Daoy (cell line): ENCODE measurements at regions not wholly inside any gene's neighbourhood (a gene's known extent, or its start where the extent isn't known, plus 50 kb on each side); places are given as distances from the start of the nearest gene placed in this dataset.
"Not testable (repeated sequence)": the region's sequence is repeated elsewhere in the genome, so short reads cannot be mapped to it uniquely, and the experiment has no call there.

Source experiments
- DNase-seq: peaks from one replicate; pipeline ENCODE4 v3.0.0-alpha.2; 2015; ENCODE audit warnings: low read depth

DNA sequence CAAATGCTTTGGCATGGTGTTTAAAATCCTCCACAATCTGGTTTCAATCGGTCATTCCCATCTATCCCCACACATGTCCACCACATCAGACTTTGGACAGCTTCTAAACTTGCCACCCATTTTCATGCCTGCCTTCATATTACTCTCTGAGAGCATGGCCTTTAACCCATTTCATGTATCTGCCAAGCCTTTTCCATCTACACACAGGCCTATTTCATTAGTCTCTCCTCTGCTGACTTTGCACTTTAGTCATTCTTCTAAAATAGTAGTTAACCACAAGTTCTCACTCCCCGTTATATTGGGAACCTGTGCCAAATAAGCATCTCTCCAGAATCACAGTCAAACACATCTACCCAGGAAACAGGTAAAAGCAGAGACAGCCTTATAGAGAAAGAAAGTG, 142.2 kb downstream of the MZT1 start:
- DNase-seq = no peak

- no peak for DNase-seq
Measured at GRCh38 chr13:72571191-72571590, 156.2 kb downstream of the MZT1 start.

DNA sequence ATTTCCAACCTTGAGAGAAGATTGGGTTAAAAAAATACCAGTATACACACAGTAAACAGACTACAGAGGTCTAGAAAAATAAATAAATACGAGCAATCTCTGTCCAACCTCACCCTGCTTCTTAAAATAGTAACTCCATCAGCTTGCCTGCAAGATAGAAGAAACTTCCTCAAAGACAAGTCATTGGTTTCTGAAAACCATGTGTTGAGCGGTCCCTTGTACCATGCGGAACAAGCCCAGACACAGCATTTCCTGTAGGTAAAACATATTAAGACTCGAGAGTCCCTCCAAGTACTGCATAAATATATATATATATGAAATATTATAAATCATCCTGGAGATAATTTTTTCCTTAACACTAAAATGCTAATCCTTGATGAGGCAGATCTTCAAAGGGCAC, 157.4 kb downstream of the MZT1 start:
- DNase-seq = no peak

- DNase-seq = no peak
Measured at GRCh38 chr13:72567566-72567965, 159.9 kb downstream of the MZT1 start.

DNA sequence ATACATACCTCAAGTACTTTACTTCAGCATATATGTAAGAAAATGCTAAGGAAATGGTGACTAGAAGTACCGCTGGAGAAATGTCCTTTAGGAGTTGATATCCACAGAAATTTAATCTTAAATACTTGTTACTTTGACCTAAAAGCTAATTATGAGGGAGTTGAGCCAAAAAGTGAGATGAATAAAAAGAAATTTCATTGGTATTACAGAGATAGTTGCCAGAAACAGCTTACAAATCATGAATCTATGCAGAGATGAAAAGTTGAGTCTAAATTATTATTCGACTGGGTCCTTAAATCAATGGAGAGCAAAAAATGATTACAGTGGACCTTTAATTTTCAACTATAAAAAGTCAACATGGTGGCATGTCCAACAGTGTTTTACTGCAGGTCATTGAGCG, 160.9 kb downstream of the MZT1 start:
- no peak for DNase-seq

GRCh38 chr13:72565893-72566292, 161.5 kb downstream of the MZT1 start:
- no peak for DNase-seq

DNA sequence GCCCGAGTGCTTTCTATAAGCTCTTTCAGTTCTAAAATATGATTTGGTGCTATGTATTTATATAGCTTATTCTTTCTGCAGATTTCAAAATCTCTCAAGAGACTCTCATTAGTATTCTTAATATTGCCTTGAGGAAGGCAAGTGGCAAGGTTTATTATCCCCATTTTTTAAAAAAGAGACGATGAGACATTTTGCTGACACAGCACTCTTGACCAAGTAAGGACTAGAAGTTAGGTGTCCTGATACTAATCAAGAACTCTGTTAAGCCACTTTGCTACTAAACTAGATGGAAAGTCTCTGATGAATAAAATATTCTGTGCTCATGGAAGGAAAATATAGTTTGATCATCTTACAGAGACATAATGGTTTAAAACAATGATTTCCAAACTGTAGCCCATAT, 164.7 kb downstream of the MZT1 start:
- DNase-seq = no peak

DNA sequence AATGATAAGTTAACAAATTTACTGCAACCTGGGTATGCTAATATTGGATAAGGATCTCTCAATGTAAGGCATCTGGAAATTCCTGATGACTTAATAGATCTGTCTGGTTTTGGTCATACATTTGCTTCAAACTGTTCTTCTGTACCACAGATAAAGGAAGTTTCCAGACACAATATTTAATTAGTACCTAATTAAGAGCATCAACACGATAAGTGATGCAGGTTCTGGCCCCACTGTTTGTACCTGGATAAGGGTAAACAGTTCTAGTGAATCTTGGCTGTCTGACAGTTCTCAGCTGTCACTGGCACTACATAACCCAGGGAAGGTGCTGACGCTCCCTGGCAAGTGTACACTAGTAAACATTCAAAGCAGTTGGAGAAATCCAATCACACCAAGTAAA, 165.6 kb downstream of the MZT1 start:
- no peak for DNase-seq

DNA sequence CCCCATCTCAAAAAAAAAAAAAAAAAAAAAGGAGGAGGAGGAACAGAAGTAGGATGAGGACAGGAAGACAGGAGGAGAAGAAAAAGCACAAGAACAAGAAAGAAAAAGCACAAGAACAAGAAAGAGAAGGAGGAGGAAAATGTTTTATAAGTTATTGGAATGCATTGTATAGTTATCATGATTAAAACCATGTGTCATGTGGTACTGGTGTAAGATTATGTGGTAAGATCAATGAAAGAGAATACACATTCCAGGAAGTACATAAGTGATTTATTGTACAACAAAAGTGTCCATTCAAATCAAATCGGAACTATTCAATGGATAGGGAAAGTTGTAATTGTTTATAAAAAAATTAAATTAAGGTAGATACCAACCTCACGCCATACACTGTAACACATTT, 167.7 kb downstream of the MZT1 start:
- DNase-seq = no peak

DNA sequence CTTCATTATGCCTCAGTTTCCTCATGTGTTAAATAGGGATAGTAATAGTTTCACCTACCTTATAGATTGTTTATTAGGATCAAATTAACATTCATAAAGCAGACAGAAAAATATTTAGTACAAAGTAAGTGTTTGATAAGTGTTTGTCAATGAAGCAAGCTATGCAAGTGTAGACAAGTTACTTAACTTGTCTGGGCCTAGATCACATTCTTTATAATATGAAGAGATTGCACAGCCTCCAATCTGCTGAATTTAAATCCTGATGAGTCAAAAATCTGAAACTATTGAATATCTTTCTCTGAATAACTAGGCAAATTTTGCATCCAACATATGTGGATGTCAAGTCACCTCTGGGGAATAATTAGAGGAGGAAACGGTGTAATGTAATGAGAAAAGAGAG, 170.5 kb downstream of the MZT1 start:
- DNase-seq = no peak

- DNase-seq = no peak
Measured at GRCh38 chr13:72555601-72556000, 171.8 kb downstream of the MZT1 start.

- no peak for DNase-seq
Measured at GRCh38 chr13:72552731-72553130, 174.7 kb downstream of the MZT1 start.

DNA sequence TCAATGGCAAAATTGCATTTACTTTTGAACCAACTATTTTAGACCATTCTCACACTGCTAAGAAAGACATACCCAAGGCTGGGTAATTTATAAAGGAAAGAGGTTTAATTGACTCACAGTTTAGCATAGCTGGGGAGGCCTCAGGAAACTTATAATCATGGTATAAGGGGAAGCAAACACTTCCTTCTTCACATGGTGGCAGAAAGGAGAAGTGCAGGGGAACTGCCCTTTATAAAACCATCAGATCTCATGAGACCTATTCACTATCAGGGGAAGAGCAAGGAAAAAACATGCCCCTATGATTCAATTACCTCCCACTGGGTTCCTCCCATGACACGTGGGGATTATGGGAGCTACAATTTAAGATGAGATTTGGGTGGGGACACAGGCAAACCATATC, 181.5 kb downstream of the MZT1 start:
- DNase-seq = not testable (repeated sequence)

- no peak for DNase-seq
Measured at GRCh38 chr13:72545030-72545719, 182.3 kb downstream of the MZT1 start.

- no peak for DNase-seq
Measured at GRCh38 chr13:72544042-72544441, 183.4 kb downstream of the MZT1 start.

DNA sequence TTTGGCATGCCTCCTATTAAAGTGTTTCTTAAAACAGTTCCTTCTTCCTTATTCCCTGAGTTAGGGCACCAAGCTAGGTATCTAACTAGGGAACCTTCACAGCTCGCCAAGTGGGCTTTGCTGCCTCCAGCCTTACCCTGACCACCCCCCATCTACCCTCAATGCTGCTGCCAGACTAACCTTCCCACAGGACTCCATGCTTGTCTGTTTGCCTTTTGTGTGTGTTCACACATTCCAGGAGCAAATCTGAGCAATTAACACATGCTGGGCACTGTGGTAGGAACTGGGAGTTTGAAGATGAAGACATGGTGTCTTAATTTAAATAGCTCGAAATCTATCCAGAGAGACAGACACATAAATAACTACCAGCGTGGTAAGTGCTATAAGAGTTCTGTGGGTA, 185.2 kb downstream of the MZT1 start:
- DNase-seq = no peak

GRCh38 chr13:72541674-72542073, 185.8 kb downstream of the MZT1 start:
- no peak for DNase-seq

DNA sequence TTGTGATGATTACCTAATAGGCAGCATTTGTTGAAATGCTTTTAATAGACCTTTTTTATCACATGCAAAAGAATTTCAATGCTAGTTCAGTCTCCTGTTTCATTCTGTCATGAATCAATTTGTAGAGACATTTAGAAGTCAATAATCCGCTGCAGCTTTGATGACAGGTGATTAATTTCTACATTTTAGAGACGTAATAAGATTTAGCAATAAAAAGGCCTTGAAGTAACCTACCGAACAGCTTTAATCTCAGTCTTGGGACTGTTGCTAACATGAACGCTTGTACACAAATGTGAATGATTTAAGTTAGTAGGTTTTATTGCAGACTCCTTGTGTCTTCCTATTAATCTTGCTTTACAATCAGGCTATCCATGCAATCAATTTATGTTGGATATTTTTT, 186.5 kb downstream of the MZT1 start:
- no peak for DNase-seq

GRCh38 chr13:72539925-72540324, 187.5 kb downstream of the MZT1 start:
- DNase-seq = no peak

DNA sequence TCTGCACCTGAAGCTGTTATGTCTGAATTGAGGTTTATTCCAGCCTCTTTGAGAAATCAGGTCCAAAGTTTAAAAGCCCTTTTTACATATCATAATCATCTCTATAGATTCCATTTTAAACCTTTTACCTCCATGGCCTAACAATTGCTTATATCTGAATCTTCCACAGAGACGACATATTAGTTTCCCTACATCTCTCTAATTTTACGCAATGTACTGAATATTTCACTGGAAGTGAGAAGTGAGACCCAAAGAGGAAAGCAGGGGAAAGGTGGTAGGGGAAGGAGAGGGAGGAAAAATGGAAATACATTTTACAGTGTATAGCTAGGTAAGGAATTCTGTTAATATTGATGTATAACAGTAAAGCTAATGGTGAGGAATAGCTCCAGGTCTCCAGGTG, 189.6 kb downstream of the MZT1 start:
- DNase-seq = no peak

DNA sequence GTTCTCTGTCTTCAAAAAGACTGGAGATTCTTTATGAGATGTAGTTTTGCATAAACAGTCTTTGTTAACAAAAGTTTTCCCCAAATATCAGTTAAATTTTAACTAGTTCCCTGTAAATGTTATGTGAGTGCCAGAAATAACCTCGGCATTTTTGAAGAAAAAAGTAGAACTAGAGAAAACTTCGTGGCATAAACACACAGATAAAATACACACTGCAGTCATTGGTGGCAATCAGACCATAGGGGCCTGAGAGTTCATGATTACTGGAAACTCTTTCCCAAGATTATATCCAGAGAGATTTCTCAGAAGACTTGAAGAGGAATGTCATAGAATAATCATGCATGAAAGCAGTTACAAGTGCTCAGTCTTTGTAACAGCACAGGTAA, 190.0 kb downstream of the MZT1 start:
- no peak for DNase-seq

GRCh38 chr13:72536714-72537394, 190.6 kb downstream of the MZT1 start:
- no peak for DNase-seq

DNA sequence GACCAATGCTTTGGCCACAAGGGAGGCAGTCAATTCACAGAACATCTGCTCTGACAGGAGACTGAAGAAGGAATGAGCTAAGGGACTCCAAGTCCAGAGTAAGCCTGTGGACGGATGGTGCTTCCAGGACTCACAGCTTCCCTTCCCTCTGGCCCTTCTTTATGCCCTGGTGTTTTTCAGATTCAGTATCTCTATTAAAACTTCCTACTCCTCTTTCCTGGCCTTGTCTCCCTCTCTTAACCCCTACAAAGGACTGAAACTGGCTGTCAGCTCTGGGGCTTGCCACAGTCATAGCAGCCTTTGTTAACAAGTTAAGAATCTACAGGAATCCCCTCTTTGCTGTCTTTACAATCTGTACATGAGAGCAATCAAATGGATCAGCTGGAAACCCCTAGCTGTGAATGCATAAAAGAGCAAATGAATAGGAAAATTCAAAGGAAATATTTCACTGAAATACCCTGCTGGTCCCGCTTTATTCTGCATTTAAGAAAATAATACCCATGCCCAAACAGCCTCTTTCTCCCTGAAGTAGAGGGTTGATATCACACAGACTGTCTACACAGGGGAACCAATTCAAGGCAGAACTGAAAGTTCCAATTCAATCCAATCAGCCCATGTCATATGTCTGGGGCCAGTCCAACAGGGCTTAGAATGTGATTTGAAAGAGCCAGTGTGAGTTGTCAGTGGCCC, 192.3 kb downstream of the MZT1 start:
- no peak for DNase-seq
